ENCODE measurements at regions not wholly inside any gene's neighbourhood (a gene's known extent, or its start where the extent isn't known, plus 50 kb on each side); places are given as distances from the start of the nearest gene placed in this dataset.

DNA sequence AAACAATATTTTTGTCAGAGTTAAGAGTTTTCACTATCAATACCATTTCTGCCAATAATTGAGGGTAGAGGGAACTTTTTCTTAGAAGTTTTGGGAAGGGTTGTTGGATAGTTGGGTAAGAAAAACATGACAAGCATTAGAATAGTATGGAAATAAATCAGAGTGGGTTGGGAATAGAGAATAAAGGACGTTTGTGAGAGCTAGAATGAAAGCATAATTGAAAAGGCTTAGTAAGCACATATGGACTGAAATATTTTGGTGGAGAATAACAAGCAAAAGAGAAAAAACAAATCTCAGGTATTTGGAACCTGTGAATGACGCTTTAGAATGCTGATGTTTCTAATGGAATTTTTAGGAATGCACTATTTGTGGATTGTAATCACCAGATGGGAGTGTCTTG lies 262.9 kb upstream of the EDIL3 start:
- Histone ChIP-seq H3K4me2 (ENCODE audit: insufficient read depth in 1 of 2, low read depth in 2 of 2, low read length in 2 of 2) (no peak overlapping the region), H3K27me3 (replicated peaks in 1 of 4; ENCODE audit: control insufficient read depth in 3 of 4, extremely low read depth in 1 of 4, insufficient read depth in 3 of 4, low read length in 3 of 4) (no peaks in the 10 kb centered on the region), H4K20me1 (replicated peaks in 1 of 2; ENCODE audit: control insufficient read depth in 1 of 2, insufficient read depth in 2 of 2, low read length in 2 of 2) (no peaks in the 10 kb centered on the region), H2BK15ac (ENCODE audit: low read length) (no peak overlapping the region), H3K79me2 (ENCODE audit: control insufficient read depth in 1 of 2, insufficient read depth in 2 of 2, low read length in 2 of 2) (no peaks in the 10 kb centered on the region), H3K18ac (ENCODE audit: extremely low read depth, low read length) (no peak overlapping the region), H4K5ac (ENCODE audit: insufficient read length, low read depth, low read length) (no peak overlapping the region), H3K4me1 (replicated peaks in 1 of 4; ENCODE audit: control insufficient read depth in 3 of 4, insufficient read depth in 4 of 4, low read length in 3 of 4) (peaks cover 0 to 8% (median under 1%) of the 10 kb centered on the region in 4 experiments; a peak in 1 of 7 replicates), H3K56ac (replicated peaks; ENCODE audit: insufficient read length, low read depth, low read length) (no peak overlapping the region), H3K23ac (ENCODE audit: insufficient read length) (no peak overlapping the region), H3K4me3 (ENCODE audit: extremely low read depth in 1 of 4, insufficient read depth in 2 of 4, low read depth in 3 of 4, low read length in 4 of 4) (no peak overlapping the region), H2BK20ac (ENCODE audit: low read length) (no peak overlapping the region), H3K79me1 (ENCODE audit: low read depth, low read length) (no peaks in the 10 kb centered on the region), H4K8ac (ENCODE audit: extremely low read depth, insufficient read depth, low read length) (no peak overlapping the region), H3K4ac (replicated peaks; ENCODE audit: insufficient read length, low read depth, low read length) (no peak overlapping the region), H3K14ac (ENCODE audit: insufficient read length) (no peak overlapping the region), H2BK12ac (ENCODE audit: low read depth, low read length) (no peak overlapping the region), H4K91ac (replicated peaks; ENCODE audit: insufficient read length, low read length) (no peak overlapping the region), H2AFZ (ENCODE audit: low read length) (no peak overlapping the region), H2BK120ac (replicated peaks; ENCODE audit: low read depth, low read length) (no peak overlapping the region), H3K36me3 (ENCODE audit: control insufficient read depth in 2 of 4, insufficient read depth in 4 of 4, low read length in 3 of 4) (no peaks in the 10 kb centered on the region), H3K9me3 (ENCODE audit: insufficient read depth in 2 of 2, low read depth in 1 of 2, low read length in 1 of 2) (no peaks in the 10 kb centered on the region; a peak in 1 of 4 replicates), H2AK5ac (ENCODE audit: low read depth, low read length) (no peak overlapping the region), H3K27ac (ENCODE audit: low read depth, low read length) (no peak overlapping the region), H2BK5ac (ENCODE audit: low read depth, low read length) (no peak overlapping the region), H3K9ac (replicated peaks in 1 of 4; ENCODE audit: extremely low read depth in 1 of 4, low read depth in 3 of 4, low read length in 3 of 4) (no peak overlapping the region), H3K23me2 (ENCODE audit: low read depth, low read length) (no peaks in the 10 kb centered on the region)
- TF ChIP-seq ASH2L (IDR thresholded peaks at IDR 0.05; ENCODE audit: low read length) (no peak), RNF2 (IDR thresholded peaks at IDR 0.05; ENCODE audit: borderline replicate concordance, low read depth, low read length, missing control alignments, poor library complexity, severe bottlenecking) (no peak), CBX5 (IDR thresholded peaks at IDR 0.05; ENCODE audit: low read depth, low read length) (no peak), SUZ12 (IDR thresholded peaks at IDR 0.05; ENCODE audit: low read length) (no peak), CEBPB (IDR thresholded peaks at IDR 0.05; ENCODE audit: low read depth, low read length) (no peak)
- TF ChIP-seq, protein P1, sequence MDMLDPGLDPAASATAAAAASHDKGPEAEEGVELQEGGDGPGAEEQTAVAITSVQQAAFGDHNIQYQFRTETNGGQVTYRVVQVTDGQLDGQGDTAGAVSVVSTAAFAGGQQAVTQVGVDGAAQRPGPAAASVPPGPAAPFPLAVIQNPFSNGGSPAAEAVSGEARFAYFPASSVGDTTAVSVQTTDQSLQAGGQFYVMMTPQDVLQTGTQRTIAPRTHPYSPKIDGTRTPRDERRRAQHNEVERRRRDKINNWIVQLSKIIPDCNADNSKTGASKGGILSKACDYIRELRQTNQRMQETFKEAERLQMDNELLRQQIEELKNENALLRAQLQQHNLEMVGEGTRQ (IDR thresholded peaks at IDR 0.05; ENCODE audit: low read length): no peak
- no peak for DNase-seq (ENCODE audit: low read depth in 1 of 2, low spot score in 2 of 2)
- WGBS, 2 experiments (ENCODE audit: extremely low coverage in 1 of 2, insufficient coverage in 1 of 2, insufficient read length in 1 of 2, insufficient replicate concordance in 2 of 2, low coverage in 1 of 2, low lambda C conversion rate in 2 of 2, missing lambda C conversion rate in 1 of 2): 74% methylated on average over 2 of the region's 2 CpGs; no CpG with 5 or more reads in 1 of the 2 experiments
- POLR2A ChIA-PET (ENCODE audit: partially characterized antibody): no interaction called here
- CTCF ChIA-PET (ENCODE audit: partially characterized antibody): no interaction called here
- no peak for FAIRE-seq

Data from H1 (cell line).